ENCODE measurements at regions not wholly inside any gene's neighbourhood (a gene's known extent, or its start where the extent isn't known, plus 50 kb on each side); places are given as distances from the start of the nearest gene placed in this dataset.

DNA sequence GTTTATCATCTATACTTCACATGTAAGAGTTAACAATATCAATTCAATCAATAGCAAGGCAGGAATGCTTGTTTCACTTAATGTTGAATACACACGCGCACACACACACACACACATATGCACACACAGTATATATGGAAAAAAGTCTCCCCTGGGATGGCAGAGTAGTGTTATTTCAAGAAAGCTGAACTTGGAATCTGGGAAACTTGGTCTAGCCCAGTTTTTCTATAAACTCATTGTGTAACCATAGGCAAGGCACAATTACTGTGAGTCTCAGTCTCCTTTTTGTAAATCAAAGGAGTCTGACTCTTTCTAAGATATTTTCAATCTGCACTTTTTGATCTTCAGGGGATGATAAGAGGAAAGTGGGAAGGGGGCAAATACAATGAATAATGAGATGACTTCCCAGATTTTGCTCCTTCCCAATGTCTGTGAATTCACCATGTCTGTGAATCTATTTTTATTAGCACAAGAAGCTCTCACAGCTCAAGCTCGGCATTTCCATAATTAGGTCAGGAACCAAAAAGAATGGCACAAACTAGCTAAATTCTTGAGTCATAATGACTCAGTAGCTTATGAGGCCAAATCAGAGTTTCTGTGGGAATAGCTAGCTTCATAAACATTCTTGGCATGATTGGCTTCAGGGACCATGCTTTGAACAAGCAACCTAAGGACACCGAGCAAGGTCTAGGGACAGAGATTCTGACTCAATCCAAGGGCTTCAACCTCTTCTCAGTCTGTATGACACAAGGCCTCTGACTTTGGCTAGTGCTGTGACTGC is 227.4 kb upstream of the DCBLD2 start (continued):
- TF ChIP-seq ZZZ3 (CRISPR knock-in tag; IDR thresholded peaks at IDR 0.05; ENCODE audit: borderline replicate concordance) (no peak), EED (CRISPR knock-in tag; IDR thresholded peaks at IDR 0.05) (no peak)

DNA sequence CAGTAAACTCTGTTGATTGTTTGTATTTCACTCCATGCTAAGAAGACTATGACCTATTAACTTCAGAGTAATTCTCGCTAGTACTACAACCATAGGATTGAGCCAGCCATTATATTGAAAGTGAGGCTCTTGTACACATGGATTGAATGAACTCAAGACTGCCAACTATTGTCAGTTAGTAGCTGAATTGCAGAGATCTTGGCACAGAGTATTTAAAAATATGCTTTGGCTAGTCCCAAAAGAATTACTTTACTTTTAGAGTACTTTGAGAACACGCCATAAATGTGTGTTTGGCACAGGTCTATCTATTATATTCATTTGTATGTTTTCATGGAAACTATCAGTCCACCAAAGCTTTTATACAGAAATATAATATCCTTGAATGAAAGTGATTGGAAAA is 226.7 kb upstream of the DCBLD2 start:
- ChIA-PET CTCF (ENCODE audit: low intra/inter-chr PET ratio, low total read pairs) (no interaction called here), POLR2A (no interaction called here)
- no peaks in the 10 kb centered on the region for H3K79me2 ChIP-seq (ENCODE audit: insufficient read depth, low read length)
- H3K27me3 ChIP-seq (ENCODE audit: control insufficient read depth in 1 of 2, insufficient read depth in 2 of 2, low read length in 2 of 2) = no peaks in the 10 kb centered on the region
- no peak overlapping the region for H2AFZ ChIP-seq (ENCODE audit: low read length)
- no peak for TF ChIP-seq ZNF790 (CRISPR knock-in tag; IDR thresholded peaks at IDR 0.05; ENCODE audit: borderline replicate concordance)
- no peak for TF ChIP-seq ZNF160 (CRISPR knock-in tag; IDR thresholded peaks at IDR 0.05)
- TF ChIP-seq, protein P1, sequence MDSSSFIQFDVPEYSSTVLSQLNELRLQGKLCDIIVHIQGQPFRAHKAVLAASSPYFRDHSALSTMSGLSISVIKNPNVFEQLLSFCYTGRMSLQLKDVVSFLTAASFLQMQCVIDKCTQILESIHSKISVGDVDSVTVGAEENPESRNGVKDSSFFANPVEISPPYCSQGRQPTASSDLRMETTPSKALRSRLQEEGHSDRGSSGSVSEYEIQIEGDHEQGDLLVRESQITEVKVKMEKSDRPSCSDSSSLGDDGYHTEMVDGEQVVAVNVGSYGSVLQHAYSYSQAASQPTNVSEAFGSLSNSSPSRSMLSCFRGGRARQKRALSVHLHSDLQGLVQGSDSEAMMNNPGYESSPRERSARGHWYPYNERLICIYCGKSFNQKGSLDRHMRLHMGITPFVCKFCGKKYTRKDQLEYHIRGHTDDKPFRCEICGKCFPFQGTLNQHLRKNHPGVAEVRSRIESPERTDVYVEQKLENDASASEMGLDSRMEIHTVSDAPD (CRISPR knock-in tag; IDR thresholded peaks at IDR 0.05) = no peak
- no peak for TF ChIP-seq ATF7 (IDR thresholded peaks at IDR 0.05)
- no peak for TF ChIP-seq ATF7 (CRISPR knock-in tag; IDR thresholded peaks at IDR 0.05)
- H3K36me3 ChIP-seq (replicated peaks in 1 of 2; ENCODE audit: control insufficient read depth in 1 of 2, insufficient read depth in 2 of 2, low read length in 2 of 2) = no peaks in the 10 kb centered on the region
- WGBS (ENCODE audit: low lambda C conversion rate) = 0% methylated on average over 2 of the region's 2 CpGs
- no peak for DNase-seq (ENCODE audit: low spot score)
- no peak for ATAC-seq
- H3K9me3 ChIP-seq (ENCODE audit: low read length) = no peaks in the 10 kb centered on the region
- intact Hi-C loops (cut with micrococcal nuclease; ENCODE audit: unreplicated experiment) (no loop called here), in situ Hi-C loops (cut with HindIII; ENCODE audit: extremely low pct_ligation_motif_present, low pct_unique_long_range_greater_than_20kb) (no loop called here)
- H3K27ac ChIP-seq (ENCODE audit: extremely low read length, insufficient read depth, low read length) = no peak overlapping the region
- no peak overlapping the region for H3K9ac ChIP-seq (ENCODE audit: insufficient read depth, low read depth, low read length)
- H3K4me1 ChIP-seq (ENCODE audit: insufficient read depth, low read length) = no peaks in the 10 kb centered on the region
- FAIRE-seq = no peak
- no peak overlapping the region for H3K4me3 ChIP-seq (replicated peaks in 1 of 3; ENCODE audit: insufficient read depth in 1 of 3, low read depth in 2 of 3, low read length in 3 of 3)
- no peaks in the 10 kb centered on the region for H4K20me1 ChIP-seq (ENCODE audit: insufficient read depth, low read length)
- no peak overlapping the region for H3K4me2 ChIP-seq (ENCODE audit: low read depth, low read length)
- BruUV-seq (replicated peaks) = no TSS peak

Measured in HepG2 (cell line).